ENCODE measurements at regions not wholly inside any gene's neighbourhood (a gene's known extent, or its start where the extent isn't known, plus 50 kb on each side); places are given as distances from the start of the nearest gene placed in this dataset.

GRCh38 chr2:180734382-180734781 lies 246.0 kb upstream of the UBE2E3 start:
- no peak overlapping the region for H3K4me2 ChIP-seq (ENCODE audit: low read depth, low read length)
- no peak overlapping the region for H4K91ac ChIP-seq (ENCODE audit: insufficient read depth, low read depth, low read length)
- POLR2A ChIA-PET (ENCODE audit: unreplicated experiment) = no interaction called here
- intact Hi-C loops (cut with micrococcal nuclease) = no loop called here
- H3K27me3 ChIP-seq (ENCODE audit: control insufficient read depth, insufficient read depth, low read length) = no peaks in the 10 kb centered on the region
- H4K5ac ChIP-seq (ENCODE audit: low read depth, low read length) = no peak overlapping the region
- ATAC-seq (ENCODE audit: low read depth) (no peak), DNase-seq (no peak)
- H4K8ac ChIP-seq (ENCODE audit: low read depth in 2 of 2, low read length in 2 of 2) = no peak overlapping the region
- no peaks in the 10 kb centered on the region for H3K36me3 ChIP-seq (ENCODE audit: control insufficient read depth, insufficient read depth, low read length)
- H3K4me3 ChIP-seq (ENCODE audit: insufficient read depth, low read depth, low read length) = no peak overlapping the region
- H2BK15ac ChIP-seq (ENCODE audit: low read depth, low read length) = no peak overlapping the region
- no peak overlapping the region for H3K18ac ChIP-seq (ENCODE audit: low read depth, low read length)
- no TSS peak for BruUV-seq (replicated peaks)
- dilution Hi-C loops (cut with HindIII; ENCODE audit: low sequenced_read_pairs, unreplicated experiment) = no loop called here
- H3K14ac ChIP-seq (replicated peaks; ENCODE audit: low read depth, low read length) = no peak overlapping the region
- H3K9ac ChIP-seq (ENCODE audit: low read depth, low read length) = no peak overlapping the region
- no peak overlapping the region for H2AK9ac ChIP-seq (replicated peaks; ENCODE audit: low read depth, low read length, poor library complexity)
- no peaks in the 10 kb centered on the region for H3K4me1 ChIP-seq (ENCODE audit: control insufficient read depth, insufficient read depth, low read length)
- no peaks in the 10 kb centered on the region for H3K9me3 ChIP-seq (ENCODE audit: control insufficient read depth, insufficient read depth, low read length)
- H2AK5ac ChIP-seq (ENCODE audit: low read depth, low read length) = no peak overlapping the region
- no peak overlapping the region for H3K4ac ChIP-seq (ENCODE audit: low read depth, low read length)
- H3K56ac ChIP-seq (ENCODE audit: extremely low read depth, insufficient read depth, low read length) = no peak overlapping the region
- H4K20me1 ChIP-seq (ENCODE audit: insufficient read depth, low read length) = no peaks in the 10 kb centered on the region
- H2BK20ac ChIP-seq (ENCODE audit: low read depth, low read length) = no peak overlapping the region
- no peak overlapping the region; the same call in 1 of the 2 replicates for H2BK120ac ChIP-seq (ENCODE audit: low read depth, low read length)
- no peak overlapping the region for H3K27ac ChIP-seq (ENCODE audit: insufficient read depth, low read length)
- no peaks in the 10 kb centered on the region for H3K79me1 ChIP-seq (ENCODE audit: low read depth in 1 of 2, low read length in 2 of 2)
- H3K9me1 ChIP-seq (ENCODE audit: insufficient read depth, low read length) = no peaks in the 10 kb centered on the region
- TF ChIP-seq MXI1 (IDR thresholded peaks at IDR 0.05; ENCODE audit: borderline replicate concordance, low read depth, low read length) = no peak
- no peak for TF ChIP-seq USF2 (IDR thresholded peaks at IDR 0.05; ENCODE audit: low read depth, low read length)
- TF ChIP-seq RAD21 (IDR thresholded peaks at IDR 0.05; ENCODE audit: low read length) = no peak
- TF ChIP-seq CEBPB (IDR thresholded peaks at IDR 0.05; ENCODE audit: low read depth, low read length) = no peak
- TF ChIP-seq CTCF (conservative IDR thresholded peaks at IDR 0.05; ENCODE audit: low read depth, low read length) = no peak
- no peak for TF ChIP-seq ELK1 (IDR thresholded peaks at IDR 0.05; ENCODE audit: borderline replicate concordance, low read depth, low read length)
- TF ChIP-seq MAZ (IDR thresholded peaks at IDR 0.05; ENCODE audit: borderline replicate concordance, low read depth, low read length) = no peak
- TF ChIP-seq POLR2A (IDR thresholded peaks at IDR 0.05; ENCODE audit: low read depth, low read length) = no peak
- no peak for TF ChIP-seq FOS (IDR thresholded peaks at IDR 0.05; ENCODE audit: low read depth, low read length)
- no peak for TF ChIP-seq RFX5 (IDR thresholded peaks at IDR 0.05; ENCODE audit: low read depth, low read length)
- TF ChIP-seq SMC3 (IDR thresholded peaks at IDR 0.05; ENCODE audit: low read depth, low read length) = no peak
- TF ChIP-seq CHD1 (IDR thresholded peaks at IDR 0.05; ENCODE audit: low read depth, low read length) = no peak
- no peak for TF ChIP-seq NFE2L2 (IDR thresholded peaks at IDR 0.05; ENCODE audit: low read depth, low read length)
- no peak for TF ChIP-seq RCOR1 (IDR thresholded peaks at IDR 0.05; ENCODE audit: insufficient replicate concordance, low read length)
- TF ChIP-seq BHLHE40 (IDR thresholded peaks at IDR 0.05; ENCODE audit: low read depth, low read length) = no peak
- no peak for TF ChIP-seq MAFK (IDR thresholded peaks at IDR 0.05; ENCODE audit: low read depth, low read length)
- H3K23ac ChIP-seq (ENCODE audit: low read depth, low read length) = no peak overlapping the region
- in situ Hi-C loops (cut with MboI; ENCODE audit: low sequenced_read_pairs) = no loop called here
- H2AFZ ChIP-seq (replicated peaks; ENCODE audit: low read length, poor library complexity) = no peak overlapping the region
- CTCF ChIA-PET = interaction anchor here (0.5 to 1.0 kb wide), 3 partner anchors 23 to 494 kb away, joined by 3 read pairs; no protein-coding TSS in a partner anchor
- H2BK5ac ChIP-seq (ENCODE audit: low read depth, low read length, poor library complexity, severe bottlenecking) = no peak overlapping the region
